SU-DHL-6 (cell line): ENCODE measurements at regions not wholly inside any gene's neighbourhood (a gene's known extent, or its start where the extent isn't known, plus 50 kb on each side); places are given as distances from the start of the nearest gene placed in this dataset.

Source experiments
- H2AFZ ChIP-seq: fragments of 200-600 bp; sonication (generic); 2 replicates; pipeline ENCODE4 v1.6.1; 2014; ENCODE audit warnings: low read depth, mild to moderate bottlenecking, moderate library complexity, mixed read lengths, antibody characterized with exemption, low read length; ENCODE audit not compliant: severe bottlenecking
- H3F3A ChIP-seq: fragments of 200-600 bp; shearing (Covaris generic); 2 replicates; pipeline ENCODE4 v1.6.0; 2016; ENCODE audit warnings: antibody characterized with exemption, mild to moderate bottlenecking; ENCODE audit not compliant: insufficient read depth
- H3K27ac ChIP-seq: fragments of 200-600 bp; sonication (generic); 2 replicates; pipeline ENCODE4 v1.5.1; 2016; ENCODE audit warnings: low read depth, mild to moderate bottlenecking, low read length, moderate library complexity, mixed read lengths
- H3K27me3 ChIP-seq: fragments of 200-600 bp; sonication (generic), shearing (Covaris generic); 2 replicates; pipeline ENCODE4 v1.6.0; 2014; ENCODE audit warnings: mild to moderate bottlenecking, low read length
- H3K36me3 ChIP-seq: fragments of 200-600 bp; sonication (generic); 2 replicates; pipeline ENCODE4 v1.6.1; 2014; ENCODE audit warnings: mild to moderate bottlenecking, low read length, mixed read lengths
- H3K4me2 ChIP-seq: fragments of 300-600, 200-600 bp; shearing (Covaris generic), sonication (generic); 2 replicates; pipeline ENCODE4 v1.6.0; 2014; ENCODE audit warnings: low read length, low read depth, mild to moderate bottlenecking; ENCODE audit not compliant: poor library complexity, severe bottlenecking
- H3K4me3 ChIP-seq: fragments of 200-600 bp; sonication (generic); 2 replicates; pipeline ENCODE4 v1.5.1; 2014; ENCODE audit warnings: antibody characterized with exemption, low read length, mild to moderate bottlenecking, mixed read lengths; ENCODE audit not compliant: insufficient read depth, poor library complexity, severe bottlenecking
- H3K79me2 ChIP-seq: fragments of 200-600 bp; sonication (generic); 2 replicates; pipeline ENCODE4 v1.6.1; 2014; ENCODE audit warnings: mild to moderate bottlenecking, low read length, moderate library complexity; ENCODE audit not compliant: insufficient read depth
- H3K9ac ChIP-seq: fragments of 200-600 bp; sonication (generic); 2 replicates; pipeline ENCODE4 v1.7.0; 2014; ENCODE audit warnings: mild to moderate bottlenecking, low read length
- H3K9me2 ChIP-seq: fragments of 200-600 bp; sonication (generic); replicated peaks from 2 replicates; pipeline ENCODE4 v1.6.1; 2014; ENCODE audit warnings: low read length; ENCODE audit not compliant: insufficient read depth
- H3K9me3 ChIP-seq: fragments of 200-600 bp; sonication (generic); 2 replicates; pipeline ENCODE4 v1.6.1; 2014; ENCODE audit warnings: low read length, mixed read lengths; ENCODE audit not compliant: insufficient read depth
- H4K20me1 ChIP-seq: fragments of 200-600 bp; sonication (generic); 2 replicates; pipeline ENCODE4 v1.6.1; 2014; ENCODE audit warnings: low read depth, mild to moderate bottlenecking, antibody characterized with exemption, low read length, moderate library complexity, mixed read lengths
- EZH2phosphoT487 ChIP-seq: fragments of 200-600 bp; sonication (generic), shearing (Covaris generic); conservative IDR thresholded peaks from 2 replicates; pipeline ENCODE4 v1.6.1; 2018; ENCODE audit warnings: mild to moderate bottlenecking, antibody characterized with exemption, low read length, moderate library complexity, mixed read lengths
- TF ChIP-seq, protein P1 (sequence below): fragments of 200-600 bp; sonication (generic); IDR thresholded peaks from one replicate; pipeline ENCODE4 v1.5.1; 2017; ENCODE audit warnings: antibody characterized with exemption, mild to moderate bottlenecking, low read length, moderate library complexity; ENCODE audit not compliant: insufficient read depth, poor library complexity, severe bottlenecking

DNA sequence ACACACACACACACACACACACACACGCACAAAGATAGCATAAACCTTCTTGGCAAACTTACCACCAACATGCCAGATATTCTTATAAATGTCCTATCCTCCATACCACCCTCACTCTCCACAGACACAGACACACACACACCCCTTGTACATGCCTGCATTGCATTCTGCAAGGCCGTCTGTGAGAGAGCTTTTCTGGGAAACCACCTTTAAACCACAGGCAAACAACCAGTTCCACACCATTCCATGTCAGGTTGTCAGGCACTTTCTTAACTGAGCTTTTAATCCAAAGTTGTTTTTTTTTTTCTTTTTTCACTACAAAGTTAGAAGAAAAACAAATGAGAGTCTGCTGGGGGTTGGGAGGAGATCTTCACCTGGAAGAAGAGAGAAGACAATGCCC, 221.1 kb downstream of the C1D start:
- Histone ChIP-seq H2AFZ (no peak overlapping the region), H3F3A (no peaks in the 10 kb centered on the region), H3K4me3 (no peak overlapping the region), H3K4me2 (no peak overlapping the region), H3K27me3 (no peaks in the 10 kb centered on the region), H3K27ac (no peak overlapping the region), H3K9me2 (no peaks in the 10 kb centered on the region), H4K20me1 (no peaks in the 10 kb centered on the region), H3K36me3 (no peaks in the 10 kb centered on the region), H3K9me3 (no peaks in the 10 kb centered on the region), H3K79me2 (no peaks in the 10 kb centered on the region), H3K9ac (no peak overlapping the region)
- TF ChIP-seq EZH2phosphoT487 = no peak
- TF ChIP-seq, protein P1, sequence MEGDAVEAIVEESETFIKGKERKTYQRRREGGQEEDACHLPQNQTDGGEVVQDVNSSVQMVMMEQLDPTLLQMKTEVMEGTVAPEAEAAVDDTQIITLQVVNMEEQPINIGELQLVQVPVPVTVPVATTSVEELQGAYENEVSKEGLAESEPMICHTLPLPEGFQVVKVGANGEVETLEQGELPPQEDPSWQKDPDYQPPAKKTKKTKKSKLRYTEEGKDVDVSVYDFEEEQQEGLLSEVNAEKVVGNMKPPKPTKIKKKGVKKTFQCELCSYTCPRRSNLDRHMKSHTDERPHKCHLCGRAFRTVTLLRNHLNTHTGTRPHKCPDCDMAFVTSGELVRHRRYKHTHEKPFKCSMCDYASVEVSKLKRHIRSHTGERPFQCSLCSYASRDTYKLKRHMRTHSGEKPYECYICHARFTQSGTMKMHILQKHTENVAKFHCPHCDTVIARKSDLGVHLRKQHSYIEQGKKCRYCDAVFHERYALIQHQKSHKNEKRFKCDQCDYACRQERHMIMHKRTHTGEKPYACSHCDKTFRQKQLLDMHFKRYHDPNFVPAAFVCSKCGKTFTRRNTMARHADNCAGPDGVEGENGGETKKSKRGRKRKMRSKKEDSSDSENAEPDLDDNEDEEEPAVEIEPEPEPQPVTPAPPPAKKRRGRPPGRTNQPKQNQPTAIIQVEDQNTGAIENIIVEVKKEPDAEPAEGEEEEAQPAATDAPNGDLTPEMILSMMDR = no peak

DNA sequence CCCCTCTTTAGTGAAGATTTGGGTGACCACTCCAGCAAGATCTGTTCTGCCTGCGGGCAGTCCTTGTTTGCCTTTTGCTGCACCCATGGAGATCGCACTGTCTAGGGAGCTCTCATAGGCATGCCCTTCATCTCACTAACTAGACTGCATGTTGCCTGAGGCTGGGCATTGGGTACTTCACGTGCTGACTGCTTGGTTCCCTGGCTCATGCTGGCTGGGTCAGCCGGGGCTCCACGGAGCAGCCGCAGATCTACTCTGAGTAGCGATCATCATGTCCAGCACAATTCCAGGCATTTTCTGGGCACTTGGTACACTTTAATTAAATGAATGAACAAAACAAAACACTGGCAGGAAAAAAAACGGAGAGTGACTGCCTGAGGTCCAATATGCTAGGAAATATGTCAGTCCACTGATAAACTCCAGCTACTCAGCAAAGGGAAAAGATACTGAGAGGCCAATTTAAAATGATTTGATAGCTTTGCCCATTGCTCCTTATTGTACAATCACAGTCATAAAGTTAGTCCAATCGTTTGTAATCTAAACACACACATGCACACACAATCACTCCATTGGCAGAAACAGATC, 220.3 kb downstream of the C1D start:
- Histone ChIP-seq H3K79me2 (no peaks in the 10 kb centered on the region), H3K9me2 (no peaks in the 10 kb centered on the region), H3K36me3 (no peaks in the 10 kb centered on the region), H3K4me2 (no peak overlapping the region), H3K9ac (no peak overlapping the region), H3K27ac (no peak overlapping the region), H3K27me3 (no peaks in the 10 kb centered on the region), H3F3A (no peaks in the 10 kb centered on the region), H3K4me3 (no peak overlapping the region), H4K20me1 (no peaks in the 10 kb centered on the region), H2AFZ (no peak overlapping the region), H3K9me3 (no peaks in the 10 kb centered on the region)
- no peak for TF ChIP-seq EZH2phosphoT487
- TF ChIP-seq, protein P1 = no peak

DNA sequence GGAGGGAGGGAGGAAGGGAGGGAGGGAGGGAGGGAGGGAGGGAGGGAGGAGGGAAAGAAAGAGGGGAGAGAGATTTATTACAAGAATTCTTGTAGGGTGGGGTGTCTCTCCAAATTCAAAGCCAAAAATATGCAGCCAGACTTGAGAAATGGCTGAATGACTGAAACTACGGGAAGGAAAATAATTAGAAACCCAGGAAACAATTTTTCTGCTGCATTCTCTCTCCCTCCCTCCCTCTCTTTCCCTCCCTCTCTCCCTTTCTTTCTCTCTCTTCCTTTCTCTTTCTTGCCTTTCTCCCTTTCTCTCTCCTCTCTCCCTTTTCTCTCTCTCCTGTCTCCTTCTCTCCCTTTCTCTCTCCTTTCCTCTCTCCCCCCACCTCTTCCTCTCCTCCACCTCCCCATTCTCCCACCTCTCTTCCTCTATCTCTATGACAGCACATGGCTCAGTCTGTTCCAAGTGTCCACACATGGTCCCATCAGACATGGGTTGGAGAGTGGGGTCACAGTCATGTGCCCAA, 218.7 kb downstream of the C1D start:
- no peaks in the 10 kb centered on the region for H3K27me3 ChIP-seq
- TF ChIP-seq, protein P1 = no peak
- TF ChIP-seq EZH2phosphoT487 = no peak
- H3K9ac ChIP-seq = no peak overlapping the region
- no peaks in the 10 kb centered on the region for H3K79me2 ChIP-seq
- no peaks in the 10 kb centered on the region for H4K20me1 ChIP-seq
- H2AFZ ChIP-seq = no peak overlapping the region
- H3K4me2 ChIP-seq = no peak overlapping the region
- H3K9me2 ChIP-seq = no peaks in the 10 kb centered on the region
- no peaks in the 10 kb centered on the region for H3K9me3 ChIP-seq
- H3K4me3 ChIP-seq = no peak overlapping the region
- H3K27ac ChIP-seq = no peak overlapping the region
- H3F3A ChIP-seq = no peaks in the 10 kb centered on the region
- no peaks in the 10 kb centered on the region for H3K36me3 ChIP-seq
